Kidney (tissue), 13 donors: ENCODE measurements at regions not wholly inside any gene's neighbourhood (a gene's known extent, or its start where the extent isn't known, plus 50 kb on each side); places are given as distances from the start of the nearest gene placed in this dataset.

Source experiments
- DNase-seq, 5 donors: peaks; one replicate each; pipeline ENCODE4 v3.0.0-alpha.2; 2013 to 2020
- FAIRE-seq: peaks from 2 replicates; lab custom pipeline; 2012; peaks lifted over from hg19 to GRCh38; lab: Jason Lieb, UNC
- H3K27ac ChIP-seq, 2 donors: one replicate each; pipeline ENCODE4 v1.7.0; 2013; ENCODE audit warnings: low read depth in 2 of 2, low read length in 2 of 2, inconsistent platforms in 1 of 2
- H3K27me3 ChIP-seq: one replicate; pipeline ENCODE4 v1.7.1; 2013; ENCODE audit warnings: low read length, inconsistent platforms; ENCODE audit not compliant: control insufficient read depth, insufficient read depth
- H3K36me3 ChIP-seq, 3 donors: one replicate each; pipeline versions ENCODE4 v1.7.0 to v1.7.1; 2013; ENCODE audit warnings: low read length in 3 of 3, control low read depth in 1 of 3, inconsistent platforms in 1 of 3; ENCODE audit not compliant: insufficient read depth in 3 of 3, control insufficient read depth in 2 of 3
- H3K4me1 ChIP-seq, 3 donors: one replicate each; pipeline versions ENCODE4 v1.7.0 to v1.7.1; 2013; ENCODE audit warnings: low read length in 3 of 3, inconsistent platforms in 1 of 3, low read depth in 1 of 3; ENCODE audit not compliant: control insufficient read depth in 2 of 3, insufficient read depth in 2 of 3
- H3K4me3 ChIP-seq, 3 donors: one replicate each; pipeline versions ENCODE4 v1.7.0 to v1.8.1; 2013; ENCODE audit warnings: low read length in 3 of 3, control low read depth in 1 of 3, inconsistent platforms in 1 of 3
- H3K9ac ChIP-seq, 3 donors: one replicate each; pipeline versions ENCODE4 v1.7.0 to v1.7.1; 2013; ENCODE audit warnings: low read length in 3 of 3, control low read depth in 1 of 3, inconsistent platforms in 1 of 3
- H3K9me3 ChIP-seq, 3 donors: one replicate each; pipeline versions ENCODE4 v1.7.0 to v1.7.1; 2013; ENCODE audit warnings: low read length in 3 of 3, control low read depth in 1 of 3, inconsistent platforms in 1 of 3; ENCODE audit not compliant: control insufficient read depth in 2 of 3, insufficient read depth in 1 of 3
- intact Hi-C: fragments of 100-400 bp; cut with DNase I; formaldehyde crosslinking; loops from one replicate; pipeline ENCODE4 v1.11.1; 2022
- TF ChIP-seq, protein P1 (sequence below): IDR thresholded peaks from 3 replicates; pipeline ENCODE4 v1.5.1; 2012; ENCODE audit warnings: mild to moderate bottlenecking, moderate library complexity, borderline replicate concordance; ENCODE audit not compliant: insufficient read depth; ENCODE audit errors: extremely low read depth
- donor health status: control.
- donor health status: control.
- donor health status: control.
- donor health status: control.
- donor health status: control.
- donor health status: DM: yes; HTN: yes; CAD: no.
- donor health status: Normal renal cell carcinoma (clear cell type).

DNA sequence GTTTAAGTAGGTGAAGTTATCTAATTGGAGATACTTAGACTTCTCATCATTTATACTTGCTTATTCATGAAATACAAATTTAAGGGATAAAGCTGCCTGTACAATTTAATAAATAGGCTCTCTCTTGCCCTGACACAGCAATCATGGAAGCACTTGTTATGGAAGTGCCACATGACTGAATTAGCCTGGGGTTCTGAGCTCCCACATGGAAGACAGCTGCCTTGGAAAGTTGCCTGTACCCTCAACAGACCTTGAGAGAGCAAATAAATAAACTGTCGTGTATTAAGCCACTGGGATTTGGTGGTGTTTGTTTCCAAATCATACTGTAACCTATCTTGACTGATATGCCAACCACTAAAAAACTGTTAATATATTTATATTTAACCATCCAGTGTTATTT lies 87.0 kb upstream of the RSPO3 start:
- DNase-seq (no peak), FAIRE-seq (no peak)
- intact Hi-C loops, result no loop called here
- Histone ChIP-seq H3K27me3 (no peaks in the 10 kb centered on the region), H3K27ac (no peak overlapping the region), H3K9ac (no peak overlapping the region), H3K4me1 (no peaks in the 10 kb centered on the region), H3K36me3 (no peaks in the 10 kb centered on the region), H3K9me3 (no peaks in the 10 kb centered on the region), H3K4me3 (no peak overlapping the region)
- TF ChIP-seq, protein P1, sequence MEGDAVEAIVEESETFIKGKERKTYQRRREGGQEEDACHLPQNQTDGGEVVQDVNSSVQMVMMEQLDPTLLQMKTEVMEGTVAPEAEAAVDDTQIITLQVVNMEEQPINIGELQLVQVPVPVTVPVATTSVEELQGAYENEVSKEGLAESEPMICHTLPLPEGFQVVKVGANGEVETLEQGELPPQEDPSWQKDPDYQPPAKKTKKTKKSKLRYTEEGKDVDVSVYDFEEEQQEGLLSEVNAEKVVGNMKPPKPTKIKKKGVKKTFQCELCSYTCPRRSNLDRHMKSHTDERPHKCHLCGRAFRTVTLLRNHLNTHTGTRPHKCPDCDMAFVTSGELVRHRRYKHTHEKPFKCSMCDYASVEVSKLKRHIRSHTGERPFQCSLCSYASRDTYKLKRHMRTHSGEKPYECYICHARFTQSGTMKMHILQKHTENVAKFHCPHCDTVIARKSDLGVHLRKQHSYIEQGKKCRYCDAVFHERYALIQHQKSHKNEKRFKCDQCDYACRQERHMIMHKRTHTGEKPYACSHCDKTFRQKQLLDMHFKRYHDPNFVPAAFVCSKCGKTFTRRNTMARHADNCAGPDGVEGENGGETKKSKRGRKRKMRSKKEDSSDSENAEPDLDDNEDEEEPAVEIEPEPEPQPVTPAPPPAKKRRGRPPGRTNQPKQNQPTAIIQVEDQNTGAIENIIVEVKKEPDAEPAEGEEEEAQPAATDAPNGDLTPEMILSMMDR, result no peak

DNA sequence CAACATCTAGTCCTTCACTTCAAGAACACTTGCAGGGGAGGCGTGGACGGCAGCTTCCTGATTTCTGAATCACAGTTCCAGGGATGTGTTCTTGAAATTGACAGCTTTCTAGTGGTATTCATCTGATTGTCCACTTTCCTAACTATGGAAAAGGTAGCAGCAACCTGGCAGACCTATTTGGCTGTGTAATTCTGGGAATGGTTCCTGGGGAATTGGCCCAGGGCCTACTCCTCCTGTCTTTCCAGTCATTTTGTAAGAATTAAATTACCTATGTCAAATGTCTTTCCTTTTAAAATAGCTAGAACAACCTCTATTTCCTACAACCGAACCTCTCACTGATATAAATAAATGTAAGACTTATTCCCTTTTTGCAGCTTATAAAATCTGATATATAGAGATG lies 85.5 kb upstream of the RSPO3 start:
- intact Hi-C loops, result no loop called here
- Histone ChIP-seq H3K9me3 (no peaks in the 10 kb centered on the region), H3K36me3 (no peaks in the 10 kb centered on the region), H3K4me1 (no peaks in the 10 kb centered on the region), H3K27me3 (no peaks in the 10 kb centered on the region), H3K9ac (no peak overlapping the region), H3K27ac (no peak overlapping the region), H3K4me3 (no peak overlapping the region)
- DNase-seq (no peak), FAIRE-seq (no peak)
- TF ChIP-seq, protein P1, result no peak

DNA sequence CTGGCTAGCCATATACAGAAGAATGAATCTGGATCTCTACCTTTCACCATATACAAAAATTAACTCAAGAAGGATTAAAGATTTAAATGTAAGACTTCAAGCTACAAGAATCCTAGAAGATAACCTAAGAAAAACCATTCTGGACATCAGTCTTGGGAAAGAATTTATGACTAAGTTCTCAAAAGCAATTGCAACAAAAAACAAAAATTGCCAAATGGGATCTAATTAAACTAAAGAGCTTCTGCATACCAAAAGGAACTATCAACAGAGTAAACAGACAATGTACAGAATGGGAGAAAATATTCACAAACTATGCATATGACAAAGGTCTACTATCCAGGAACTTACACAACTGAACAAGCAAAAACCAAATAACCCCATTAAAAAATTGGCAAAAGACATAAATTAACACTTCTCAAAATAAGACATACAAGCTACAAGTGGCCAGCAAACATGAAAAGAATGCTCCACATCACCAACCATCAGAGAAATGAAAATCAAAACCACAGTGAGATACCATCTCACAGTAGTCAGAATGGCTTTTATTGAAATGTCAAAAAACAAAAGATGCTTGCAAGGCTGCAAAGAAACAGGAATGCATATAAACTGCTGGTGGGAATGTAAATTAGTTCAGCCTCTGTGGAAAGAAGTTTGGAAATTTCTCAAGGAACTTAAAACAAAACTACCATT lies 66.8 kb upstream of the RSPO3 start:
- Histone ChIP-seq H3K9me3 (no peaks in the 10 kb centered on the region), H3K4me1 (no peaks in the 10 kb centered on the region), H3K36me3 (no peaks in the 10 kb centered on the region), H3K4me3 (no peak overlapping the region), H3K27ac (no peak overlapping the region), H3K9ac (no peak overlapping the region), H3K27me3 (no peaks in the 10 kb centered on the region)
- TF ChIP-seq, protein P1, result no peak
- intact Hi-C loops, result no loop called here
- DNase-seq (no peak), FAIRE-seq (no peak)
